Transverse colon (tissue), 3 donors: ENCODE measurements at regions not wholly inside any gene's neighbourhood (a gene's known extent, or its start where the extent isn't known, plus 50 kb on each side); places are given as distances from the start of the nearest gene placed in this dataset.

Experiments used
- CTCF ChIP-seq, 5 experiments: fragments of 200-600 bp in 3 of 5; fragments of 450-650 bp in 2 of 5; sonication (generic) in 3 of 5; IDR thresholded peaks; 1 replicate in 2 of 5; 2 replicates in 3 of 5; pipeline ENCODE4 v1.5.1; 2016 to 2017; ENCODE audit warnings: antibody characterized with exemption in 5 of 5, inconsistent platforms in 3 of 5, mild to moderate bottlenecking in 2 of 5, moderate library complexity in 1 of 5
- POLR2A ChIP-seq: fragments of 450-650 bp; IDR thresholded peaks from one replicate; pipeline ENCODE4 v1.6.1; 2016; ENCODE audit warnings: antibody characterized with exemption, mild to moderate bottlenecking, moderate library complexity

GRCh38 chr2:4279431-4279830 lies 576.1 kb downstream of the DCDC2C start:
- TF ChIP-seq CTCF (IDR thresholded peaks at IDR 0.05), result no peak
- no peak for TF ChIP-seq POLR2A
